ENCODE measurements at regions not wholly inside any gene's neighbourhood (a gene's known extent, or its start where the extent isn't known, plus 50 kb on each side); places are given as distances from the start of the nearest gene placed in this dataset.

DNA sequence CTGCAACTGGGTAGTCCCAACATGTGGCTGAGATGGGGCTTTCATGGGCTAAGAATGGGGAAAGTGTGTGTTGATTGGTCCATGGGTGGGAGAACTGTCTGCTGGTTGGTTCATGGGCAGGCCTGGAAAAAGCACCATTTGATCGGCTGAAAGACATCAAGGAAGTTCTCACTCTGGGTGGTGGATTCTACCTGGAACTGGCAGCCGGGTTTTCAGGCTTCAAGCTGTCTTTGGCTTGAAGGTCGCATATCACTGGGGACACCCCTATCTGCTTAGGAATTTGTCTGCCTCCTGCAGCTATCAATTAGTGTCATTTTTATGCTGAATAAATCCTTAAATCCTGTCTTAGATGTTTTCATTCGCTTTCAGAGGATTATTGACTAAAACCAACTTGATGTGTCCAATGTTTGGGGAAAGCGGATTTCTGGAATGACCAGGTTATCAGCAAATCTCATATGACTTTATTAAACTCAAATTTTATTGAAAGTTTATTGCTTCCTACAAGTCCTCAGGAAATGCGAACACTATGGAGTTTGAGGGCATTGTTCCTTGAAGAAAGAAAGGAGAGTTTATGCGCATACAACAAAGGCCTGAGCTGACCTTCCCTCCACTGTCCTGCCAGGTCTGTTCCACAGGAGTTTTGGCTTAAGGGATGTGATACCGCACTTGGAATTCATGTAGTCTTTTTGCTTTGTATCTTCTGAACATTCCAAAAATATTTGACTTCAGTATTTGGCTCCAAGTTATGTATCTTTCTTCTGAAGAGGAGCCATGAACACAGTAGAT lies 451.1 kb downstream of the TUSC1 start:
- Histone ChIP-seq H2BK15ac (ENCODE audit: low read depth, low read length) (no peak overlapping the region), H2AK5ac (ENCODE audit: low read depth, low read length) (no peak overlapping the region), H3K9me1 (ENCODE audit: insufficient read depth, low read length) (no peaks in the 10 kb centered on the region), H3K9me3 (ENCODE audit: control insufficient read depth, insufficient read depth, low read length) (peaks cover 12% of the 10 kb centered on the region; the same call in 1 of the 2 replicates), H3K4me1 (ENCODE audit: control insufficient read depth, insufficient read depth, low read length) (no peaks in the 10 kb centered on the region), H3K27me3 (ENCODE audit: control insufficient read depth, insufficient read depth, low read length) (no peaks in the 10 kb centered on the region), H3K4me2 (ENCODE audit: low read depth, low read length) (no peak overlapping the region), H2BK20ac (ENCODE audit: low read depth, low read length) (no peak overlapping the region), H4K91ac (ENCODE audit: insufficient read depth, low read depth, low read length) (no peak overlapping the region), H2BK120ac (ENCODE audit: low read depth, low read length) (no peak overlapping the region), H2AFZ (replicated peaks; ENCODE audit: low read length, poor library complexity) (no peak overlapping the region), H3K23ac (ENCODE audit: low read depth, low read length) (no peak overlapping the region), H4K5ac (ENCODE audit: low read depth, low read length) (no peak overlapping the region), H4K8ac (ENCODE audit: low read depth in 2 of 2, low read length in 2 of 2) (no peak overlapping the region), H2AK9ac (replicated peaks; ENCODE audit: low read depth, low read length, poor library complexity) (no peak overlapping the region), H3K14ac (replicated peaks; ENCODE audit: low read depth, low read length) (no peak overlapping the region), H3K56ac (ENCODE audit: extremely low read depth, insufficient read depth, low read length) (no peak overlapping the region), H3K27ac (ENCODE audit: insufficient read depth, low read length) (no peak overlapping the region), H4K20me1 (ENCODE audit: insufficient read depth, low read length) (no peaks in the 10 kb centered on the region), H3K4ac (ENCODE audit: low read depth, low read length) (no peak overlapping the region), H3K36me3 (ENCODE audit: control insufficient read depth, insufficient read depth, low read length) (no peaks in the 10 kb centered on the region), H2BK5ac (ENCODE audit: low read depth, low read length, poor library complexity, severe bottlenecking) (no peak overlapping the region), H3K9ac (ENCODE audit: low read depth, low read length) (no peak overlapping the region), H3K4me3 (ENCODE audit: insufficient read depth, low read depth, low read length) (no peak overlapping the region), H3K79me1 (ENCODE audit: low read depth in 1 of 2, low read length in 2 of 2) (no peaks in the 10 kb centered on the region), H3K18ac (ENCODE audit: low read depth, low read length) (no peak overlapping the region)
- WGBS, 2 experiments (ENCODE audit: extremely low coverage in 2 of 2, insufficient read length in 1 of 2), result no CpG with 5 or more reads among the region's 8 CpGs
- in situ Hi-C loops (cut with MboI; ENCODE audit: low sequenced_read_pairs), result no loop called here
- ATAC-seq (ENCODE audit: low read depth) (no peak), DNase-seq (no peak)
- POLR2A ChIA-PET (ENCODE audit: unreplicated experiment), result no interaction called here
- dilution Hi-C loops (cut with HindIII; ENCODE audit: low sequenced_read_pairs, unreplicated experiment), result no loop called here
- intact Hi-C loops (cut with micrococcal nuclease), result no loop called here
- TF ChIP-seq, protein P1, sequence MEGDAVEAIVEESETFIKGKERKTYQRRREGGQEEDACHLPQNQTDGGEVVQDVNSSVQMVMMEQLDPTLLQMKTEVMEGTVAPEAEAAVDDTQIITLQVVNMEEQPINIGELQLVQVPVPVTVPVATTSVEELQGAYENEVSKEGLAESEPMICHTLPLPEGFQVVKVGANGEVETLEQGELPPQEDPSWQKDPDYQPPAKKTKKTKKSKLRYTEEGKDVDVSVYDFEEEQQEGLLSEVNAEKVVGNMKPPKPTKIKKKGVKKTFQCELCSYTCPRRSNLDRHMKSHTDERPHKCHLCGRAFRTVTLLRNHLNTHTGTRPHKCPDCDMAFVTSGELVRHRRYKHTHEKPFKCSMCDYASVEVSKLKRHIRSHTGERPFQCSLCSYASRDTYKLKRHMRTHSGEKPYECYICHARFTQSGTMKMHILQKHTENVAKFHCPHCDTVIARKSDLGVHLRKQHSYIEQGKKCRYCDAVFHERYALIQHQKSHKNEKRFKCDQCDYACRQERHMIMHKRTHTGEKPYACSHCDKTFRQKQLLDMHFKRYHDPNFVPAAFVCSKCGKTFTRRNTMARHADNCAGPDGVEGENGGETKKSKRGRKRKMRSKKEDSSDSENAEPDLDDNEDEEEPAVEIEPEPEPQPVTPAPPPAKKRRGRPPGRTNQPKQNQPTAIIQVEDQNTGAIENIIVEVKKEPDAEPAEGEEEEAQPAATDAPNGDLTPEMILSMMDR (conservative IDR thresholded peaks at IDR 0.05; ENCODE audit: low read depth, low read length), result no peak
- TF ChIP-seq FOS (IDR thresholded peaks at IDR 0.05; ENCODE audit: low read depth, low read length), result no peak
- no peak for TF ChIP-seq MAFK (IDR thresholded peaks at IDR 0.05; ENCODE audit: low read depth, low read length)
- no peak for TF ChIP-seq RAD21 (IDR thresholded peaks at IDR 0.05; ENCODE audit: low read length)
- TF ChIP-seq POLR2A (IDR thresholded peaks at IDR 0.05; ENCODE audit: low read depth, low read length), result no peak
- no peak for TF ChIP-seq RFX5 (IDR thresholded peaks at IDR 0.05; ENCODE audit: low read depth, low read length)
- no peak for TF ChIP-seq MXI1 (IDR thresholded peaks at IDR 0.05; ENCODE audit: borderline replicate concordance, low read depth, low read length)
- no peak for TF ChIP-seq CEBPB (IDR thresholded peaks at IDR 0.05; ENCODE audit: low read depth, low read length)
- TF ChIP-seq RCOR1 (IDR thresholded peaks at IDR 0.05; ENCODE audit: insufficient replicate concordance, low read length), result no peak
- no peak for TF ChIP-seq CHD1 (IDR thresholded peaks at IDR 0.05; ENCODE audit: low read depth, low read length)
- TF ChIP-seq SMC3 (IDR thresholded peaks at IDR 0.05; ENCODE audit: low read depth, low read length), result no peak
- no peak for TF ChIP-seq NFE2L2 (IDR thresholded peaks at IDR 0.05; ENCODE audit: low read depth, low read length)
- TF ChIP-seq BHLHE40 (IDR thresholded peaks at IDR 0.05; ENCODE audit: low read depth, low read length), result no peak
- no peak for TF ChIP-seq MAZ (IDR thresholded peaks at IDR 0.05; ENCODE audit: borderline replicate concordance, low read depth, low read length)
- TF ChIP-seq, protein P2, sequence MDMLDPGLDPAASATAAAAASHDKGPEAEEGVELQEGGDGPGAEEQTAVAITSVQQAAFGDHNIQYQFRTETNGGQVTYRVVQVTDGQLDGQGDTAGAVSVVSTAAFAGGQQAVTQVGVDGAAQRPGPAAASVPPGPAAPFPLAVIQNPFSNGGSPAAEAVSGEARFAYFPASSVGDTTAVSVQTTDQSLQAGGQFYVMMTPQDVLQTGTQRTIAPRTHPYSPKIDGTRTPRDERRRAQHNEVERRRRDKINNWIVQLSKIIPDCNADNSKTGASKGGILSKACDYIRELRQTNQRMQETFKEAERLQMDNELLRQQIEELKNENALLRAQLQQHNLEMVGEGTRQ (IDR thresholded peaks at IDR 0.05; ENCODE audit: low read depth, low read length), result no peak
- no peak for TF ChIP-seq ELK1 (IDR thresholded peaks at IDR 0.05; ENCODE audit: borderline replicate concordance, low read depth, low read length)
- BruUV-seq (replicated peaks), result no TSS peak
- CTCF ChIA-PET, result no interaction called here

Data from IMR-90 (cell line).